IPS-15b (cell line): ENCODE measurements at regions not wholly inside any gene's neighbourhood (a gene's known extent, or its start where the extent isn't known, plus 50 kb on each side); places are given as distances from the start of the nearest gene placed in this dataset.
"Not testable (repeated sequence)": the region's sequence is repeated elsewhere in the genome, so short reads cannot be mapped to it uniquely, and the experiment has no call there.

ENCODE experiments used
- H3K27me3 ChIP-seq: one replicate; pipeline ENCODE4 v1.6.1; 2013; ENCODE audit warnings: low read length; ENCODE audit not compliant: control insufficient read depth, insufficient read depth
- H3K36me3 ChIP-seq: one replicate; pipeline ENCODE4 v1.6.1; 2013; ENCODE audit warnings: low read length; ENCODE audit not compliant: control insufficient read depth, insufficient read depth
- H3K4me1 ChIP-seq: one replicate; pipeline ENCODE4 v1.6.1; 2013; ENCODE audit warnings: mild to moderate bottlenecking, low read length; ENCODE audit not compliant: control insufficient read depth, insufficient read depth
- H3K4me3 ChIP-seq: one replicate; pipeline ENCODE4 v1.5.1; 2013; ENCODE audit warnings: low read depth, low read length
- H3K9ac ChIP-seq: one replicate; pipeline ENCODE4 v1.6.1; 2013; ENCODE audit warnings: low read depth, mild to moderate bottlenecking, low read length
- H3K9me3 ChIP-seq: one replicate; pipeline ENCODE4 v1.6.1; 2013; ENCODE audit warnings: mild to moderate bottlenecking, low read length; ENCODE audit not compliant: control insufficient read depth, insufficient read depth

GRCh38 chr17:31778523-31778922, 80.5 kb downstream of the COPRS start:
- no peak overlapping the region for H3K9ac ChIP-seq
- peaks cover 2% of the 10 kb centered on the region for H3K9me3 ChIP-seq
- H3K27me3 ChIP-seq: no peaks in the 10 kb centered on the region
- H3K4me1 ChIP-seq: no peaks in the 10 kb centered on the region
- no peaks in the 10 kb centered on the region for H3K36me3 ChIP-seq
- H3K4me3 ChIP-seq: no peak overlapping the region

DNA sequence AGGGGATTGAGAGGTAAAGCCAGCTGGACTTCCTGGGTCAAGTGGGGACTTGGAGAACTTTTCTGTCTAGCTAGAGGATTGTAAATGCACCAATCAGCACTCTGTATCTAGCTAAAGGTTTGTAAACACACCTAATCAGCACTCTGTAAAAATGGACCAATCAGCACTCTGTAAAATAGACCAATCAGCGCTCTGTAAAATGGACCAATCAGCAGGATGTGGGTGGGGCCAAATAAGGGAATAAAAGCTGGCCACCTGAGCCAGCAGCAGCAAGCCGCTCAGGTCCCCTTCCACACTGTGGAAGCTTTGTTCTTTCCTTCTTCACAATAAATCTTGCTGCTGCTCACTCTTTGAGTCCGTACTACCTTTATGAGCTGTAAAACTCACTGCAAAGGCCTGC, 87.7 kb downstream of the COPRS start:
- not testable (repeated sequence) for H3K4me1 ChIP-seq, H3K36me3 ChIP-seq, H3K4me3 ChIP-seq, H3K27me3 ChIP-seq, H3K9me3 ChIP-seq, H3K9ac ChIP-seq

- H3K4me3 ChIP-seq, H3K4me1 ChIP-seq, H3K9me3 ChIP-seq, H3K9ac ChIP-seq, H3K36me3 ChIP-seq, H3K27me3 ChIP-seq: not testable (repeated sequence)
These were observed 88.5 kb downstream of the COPRS start for GRCh38 chr17:31770501-31770900.

GRCh38 chr17:31761836-31762510, 97.1 kb downstream of the COPRS start:
- not testable (repeated sequence) for H3K36me3 ChIP-seq, H3K9me3 ChIP-seq, H3K9ac ChIP-seq, H3K4me1 ChIP-seq, H3K27me3 ChIP-seq, H3K4me3 ChIP-seq

DNA sequence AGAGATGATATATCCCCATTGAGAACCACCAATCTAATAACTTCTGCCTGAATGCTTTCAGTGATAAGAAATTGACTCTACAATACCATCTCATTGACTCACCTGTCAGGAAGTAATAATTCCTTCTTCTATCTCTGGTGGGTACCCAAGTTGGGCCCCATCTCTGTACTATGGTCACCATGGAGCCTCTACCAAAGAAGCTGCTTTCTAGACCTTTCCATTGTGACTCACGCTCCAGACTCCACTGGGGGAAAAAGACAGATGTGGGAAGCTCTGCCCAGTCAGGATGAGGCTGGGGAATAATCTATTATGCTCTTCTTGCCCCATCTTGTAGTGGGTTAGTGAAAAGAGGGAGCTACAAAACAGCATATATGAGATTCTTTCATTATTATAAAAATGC, 100.4 kb downstream of the COPRS start:
- Histone ChIP-seq H3K27me3 (no peaks in the 10 kb centered on the region), H3K9me3 (no peaks in the 10 kb centered on the region), H3K9ac (no peak overlapping the region), H3K4me1 (no peaks in the 10 kb centered on the region), H3K4me3 (no peak overlapping the region), H3K36me3 (no peaks in the 10 kb centered on the region)

DNA sequence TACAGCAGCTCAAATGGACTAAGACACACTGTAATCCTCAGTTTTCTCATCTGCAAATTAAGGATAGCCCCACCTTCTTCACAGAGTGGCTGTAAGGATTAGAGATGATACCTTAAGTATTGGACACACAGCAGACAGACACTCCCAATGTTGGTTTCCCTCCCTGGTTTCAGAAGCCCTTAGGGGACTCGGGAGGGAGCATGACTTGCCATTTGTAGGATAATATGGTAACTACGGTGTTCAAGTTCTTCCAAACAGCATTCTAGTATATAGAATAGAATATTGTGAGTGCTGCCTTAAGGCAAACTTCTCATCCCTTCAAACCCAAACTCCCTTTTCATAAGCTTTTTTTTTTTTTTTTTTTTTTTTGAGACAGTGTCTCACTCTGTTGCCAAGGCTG, 101.9 kb downstream of the COPRS start:
- Histone ChIP-seq H3K27me3 (no peaks in the 10 kb centered on the region), H3K4me3 (no peak overlapping the region), H3K9me3 (no peaks in the 10 kb centered on the region), H3K9ac (no peak overlapping the region), H3K36me3 (no peaks in the 10 kb centered on the region), H3K4me1 (no peaks in the 10 kb centered on the region)

- Histone ChIP-seq H3K9me3 (no peaks in the 10 kb centered on the region), H3K9ac (no peak overlapping the region), H3K4me3 (no peak overlapping the region), H3K27me3 (no peaks in the 10 kb centered on the region), H3K36me3 (no peaks in the 10 kb centered on the region), H3K4me1 (no peaks in the 10 kb centered on the region)
These were observed 104.7 kb downstream of the COPRS start for GRCh38 chr17:31754239-31754945.

- no peak overlapping the region for H3K4me3 ChIP-seq
- no peak overlapping the region for H3K9ac ChIP-seq
- no peaks in the 10 kb centered on the region for H3K4me1 ChIP-seq
- no peaks in the 10 kb centered on the region for H3K9me3 ChIP-seq
- no peaks in the 10 kb centered on the region for H3K36me3 ChIP-seq
- H3K27me3 ChIP-seq: no peaks in the 10 kb centered on the region
These were observed 106.0 kb downstream of the COPRS start for GRCh38 chr17:31753011-31753410.

DNA sequence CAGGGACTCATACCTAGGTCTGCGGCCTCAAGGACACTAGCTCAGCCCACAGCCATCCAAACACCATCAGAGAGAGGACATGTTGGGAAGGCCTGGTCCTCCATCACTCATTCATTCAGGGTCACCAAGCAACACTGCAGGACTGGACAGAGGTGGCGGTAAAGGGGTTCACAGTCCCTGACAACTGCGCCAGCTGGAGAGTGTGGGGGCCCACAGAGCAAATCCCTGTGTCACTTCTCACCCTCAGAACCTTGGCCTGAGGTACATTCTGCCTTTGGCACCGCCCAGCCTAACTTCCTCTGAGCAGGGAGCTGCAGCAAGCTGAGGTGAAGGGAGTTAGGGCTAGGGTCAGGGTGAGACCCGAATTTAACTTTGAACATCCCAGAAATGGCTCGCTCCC, 106.5 kb downstream of the COPRS start:
- no peaks in the 10 kb centered on the region for H3K4me1 ChIP-seq
- no peaks in the 10 kb centered on the region for H3K27me3 ChIP-seq

GRCh38 chr17:31750578-31750977, 108.5 kb downstream of the COPRS start:
- H3K27me3 ChIP-seq: no peaks in the 10 kb centered on the region
- no peak overlapping the region for H3K4me3 ChIP-seq
- no peak overlapping the region for H3K9ac ChIP-seq
- no peaks in the 10 kb centered on the region for H3K9me3 ChIP-seq
- no peaks in the 10 kb centered on the region for H3K36me3 ChIP-seq
- no peaks in the 10 kb centered on the region for H3K4me1 ChIP-seq

More for the DNA sequence above, 106.5 kb downstream of the COPRS start:
- H3K36me3 ChIP-seq: no peaks in the 10 kb centered on the region
- H3K4me3 ChIP-seq: no peak overlapping the region
- H3K9me3 ChIP-seq: no peaks in the 10 kb centered on the region
- H3K9ac ChIP-seq: no peak overlapping the region

DNA sequence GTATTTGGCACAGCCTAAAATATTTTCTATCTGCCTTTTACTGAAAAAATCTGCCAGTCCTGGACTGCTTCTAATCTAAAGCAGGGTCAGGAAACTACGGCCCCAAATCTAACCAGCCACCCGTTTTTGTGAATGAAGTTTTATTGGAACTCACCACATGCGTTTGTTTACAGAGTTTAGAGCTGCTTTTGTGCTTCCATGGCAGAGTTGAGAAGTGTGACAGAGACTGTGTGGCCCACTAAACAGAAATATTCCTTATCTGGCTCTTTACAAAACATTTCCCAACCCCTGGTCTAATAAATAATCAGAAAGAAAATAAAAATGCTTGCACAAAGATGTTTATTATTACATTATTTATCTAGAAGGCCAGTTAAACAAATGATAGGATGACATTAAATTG, 110.2 kb downstream of the COPRS start:
- Histone ChIP-seq H3K4me1 (no peaks in the 10 kb centered on the region), H3K4me3 (no peak overlapping the region), H3K36me3 (no peaks in the 10 kb centered on the region), H3K9ac (no peak overlapping the region), H3K9me3 (no peaks in the 10 kb centered on the region), H3K27me3 (no peaks in the 10 kb centered on the region)

DNA sequence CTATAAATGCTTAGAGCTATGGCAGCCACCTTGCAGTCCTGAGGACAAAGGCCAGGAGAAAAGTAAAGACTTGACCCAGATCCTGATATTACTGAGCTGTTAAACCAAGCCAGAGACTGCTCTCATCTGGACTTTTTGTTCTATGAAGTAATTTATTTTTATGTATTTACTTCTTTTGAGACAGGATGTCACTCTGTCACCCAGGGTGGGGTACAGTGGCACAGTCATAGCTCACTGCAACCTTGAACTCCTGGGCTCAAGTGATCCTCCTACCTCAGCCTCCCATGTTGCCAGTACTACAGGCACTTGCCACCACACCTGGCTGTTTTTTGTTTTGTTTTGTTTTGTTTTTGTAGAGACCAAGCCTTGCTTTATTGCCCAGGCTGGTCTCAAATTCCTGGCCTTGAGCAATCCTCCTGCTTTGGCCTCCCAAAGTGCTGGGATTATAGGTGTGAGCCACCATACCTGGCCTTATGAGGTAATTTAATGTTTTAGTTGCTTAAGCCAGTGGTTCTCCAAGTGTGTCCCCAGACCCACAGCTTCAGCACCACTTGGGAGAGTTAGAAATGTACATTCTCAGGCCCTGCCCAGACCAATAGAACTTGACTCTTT, 112.1 kb downstream of the COPRS start:
- Histone ChIP-seq H3K9ac (no peak overlapping the region), H3K36me3 (no peaks in the 10 kb centered on the region), H3K27me3 (no peaks in the 10 kb centered on the region), H3K9me3 (no peaks in the 10 kb centered on the region), H3K4me3 (no peak overlapping the region), H3K4me1 (no peaks in the 10 kb centered on the region)
